Nephron progenitor cell (in vitro differentiated cells): ENCODE measurements at regions not wholly inside any gene's neighbourhood (a gene's known extent, or its start where the extent isn't known, plus 50 kb on each side); places are given as distances from the start of the nearest gene placed in this dataset.

ENCODE experiments used
- DNase-seq: peaks from one replicate; pipeline ENCODE4 v3.0.0; 2021
- H3K27ac Mint-ChIP-seq: 2 replicates; pipeline ENCODE4 v1.8.0; 2021; ENCODE audit warnings: mild to moderate bottlenecking, moderate library complexity, mixed read lengths
- H3K27me3 Mint-ChIP-seq: 2 replicates; pipeline ENCODE4 v1.8.0; 2021; ENCODE audit warnings: mild to moderate bottlenecking, low read depth, mixed read lengths; ENCODE audit not compliant: poor library complexity
- H3K36me3 Mint-ChIP-seq: 2 replicates; pipeline ENCODE4 v1.8.0; 2021; ENCODE audit warnings: low read depth, mixed read lengths
- H3K4me1 Mint-ChIP-seq: 2 replicates; pipeline ENCODE4 v1.8.0; 2021; ENCODE audit warnings: mixed read lengths
- H3K4me3 Mint-ChIP-seq: 2 replicates; pipeline ENCODE4 v1.8.0; 2021; ENCODE audit warnings: mild to moderate bottlenecking, moderate library complexity, mixed read lengths
- H3K9me3 Mint-ChIP-seq: 2 replicates; pipeline ENCODE4 v1.8.0; 2021; ENCODE audit warnings: mild to moderate bottlenecking, moderate library complexity, mixed read lengths
- CTCF ChIP-seq: fragments of 200-600 bp; sonication (generic); IDR thresholded peaks from 2 replicates; pipeline ENCODE4 v1.5.0; 2021; ENCODE audit warnings: antibody characterized with exemption

- no peaks in the 10 kb centered on the region for H3K4me1 Mint-ChIP-seq
- peaks cover 6% of the 10 kb centered on the region for H3K27me3 Mint-ChIP-seq
- H3K36me3 Mint-ChIP-seq: no peaks in the 10 kb centered on the region
- no peak for DNase-seq
- H3K9me3 Mint-ChIP-seq: no peaks in the 10 kb centered on the region
- no peak for TF ChIP-seq CTCF
- H3K4me3 Mint-ChIP-seq: no peak overlapping the region
- H3K27ac Mint-ChIP-seq: no peak overlapping the region
Measured at GRCh38 chr14:49992036-49992435, 99.2 kb downstream of the ARF6 start.

GRCh38 chr14:49992448-49992847 is 99.6 kb downstream of the ARF6 start:
- no peak overlapping the region for H3K27ac Mint-ChIP-seq

GRCh38 chr14:49992901-49993339 is 100.0 kb downstream of the ARF6 start:
- Mint-ChIP-seq H3K9me3 (no peaks in the 10 kb centered on the region), H3K27me3 (peaks cover 6% of the 10 kb centered on the region), H3K4me1 (no peaks in the 10 kb centered on the region), H3K4me3 (no peak overlapping the region), H3K36me3 (no peaks in the 10 kb centered on the region), H3K27ac (peak overlapping the region; percentile 61)
- no peak for TF ChIP-seq CTCF
- no peak for DNase-seq

More at GRCh38 chr14:49992448-49992847, 99.6 kb downstream of the ARF6 start:
- H3K4me1 Mint-ChIP-seq: no peaks in the 10 kb centered on the region
- no peaks in the 10 kb centered on the region for H3K36me3 Mint-ChIP-seq
- no peak for DNase-seq
- peaks cover 6% of the 10 kb centered on the region for H3K27me3 Mint-ChIP-seq
- H3K4me3 Mint-ChIP-seq: no peak overlapping the region
- no peak for TF ChIP-seq CTCF
- H3K9me3 Mint-ChIP-seq: no peaks in the 10 kb centered on the region

- no peak overlapping the region for H3K27ac Mint-ChIP-seq
- no peaks in the 10 kb centered on the region for H3K36me3 Mint-ChIP-seq
- H3K27me3 Mint-ChIP-seq: peaks cover 5% of the 10 kb centered on the region
- no peak for DNase-seq
- H3K4me1 Mint-ChIP-seq: no peaks in the 10 kb centered on the region
- no peak for TF ChIP-seq CTCF
- H3K4me3 Mint-ChIP-seq: no peak overlapping the region
- no peaks in the 10 kb centered on the region for H3K9me3 Mint-ChIP-seq
Measured at GRCh38 chr14:49993565-49993964, 100.7 kb downstream of the ARF6 start.

- H3K36me3 Mint-ChIP-seq: no peaks in the 10 kb centered on the region
- H3K4me1 Mint-ChIP-seq: peaks cover 14% of the 10 kb centered on the region
- no peaks in the 10 kb centered on the region for H3K9me3 Mint-ChIP-seq
- H3K27ac Mint-ChIP-seq: no peak overlapping the region
- no peak for TF ChIP-seq CTCF
- no peak for DNase-seq
- H3K4me3 Mint-ChIP-seq: no peak overlapping the region
- peaks cover 3% of the 10 kb centered on the region for H3K27me3 Mint-ChIP-seq
Measured at GRCh38 chr14:49994951-49995561, 102.2 kb downstream of the ARF6 start.

- no peak overlapping the region for H3K27ac Mint-ChIP-seq
- no peak for TF ChIP-seq CTCF
- H3K36me3 Mint-ChIP-seq: no peaks in the 10 kb centered on the region
- H3K27me3 Mint-ChIP-seq: peaks cover 17% of the 10 kb centered on the region
- no peak for DNase-seq
- no peaks in the 10 kb centered on the region for H3K9me3 Mint-ChIP-seq
- peaks cover 39% of the 10 kb centered on the region for H3K4me1 Mint-ChIP-seq
- no peak overlapping the region for H3K4me3 Mint-ChIP-seq
Measured at GRCh38 chr14:49997991-49998390, 105.1 kb downstream of the ARF6 start.
